WTC11 (cell line): ENCODE measurements at regions not wholly inside any gene's neighbourhood (a gene's known extent, or its start where the extent isn't known, plus 50 kb on each side); places are given as distances from the start of the nearest gene placed in this dataset.
"Not testable (repeated sequence)": the region's sequence is repeated elsewhere in the genome, so short reads cannot be mapped to it uniquely, and the experiment has no call there.

Experiments
- ATF1 ChIP-seq: sonication (generic); formaldehyde crosslinking; IDR thresholded peaks from 2 replicates; pipeline ENCODE4 v1.8.1; 2023; ENCODE audit warnings: mild to moderate bottlenecking, moderate library complexity, missing genetic modification reagents
- CREM ChIP-seq: sonication (generic); formaldehyde crosslinking; IDR thresholded peaks from 2 replicates; pipeline ENCODE4 v1.8.1; 2022; ENCODE audit warnings: mild to moderate bottlenecking, missing genetic modification reagents, moderate library complexity
- ESRRA ChIP-seq: sonication (generic); formaldehyde crosslinking; IDR thresholded peaks from 2 replicates; pipeline ENCODE4 v1.8.1; 2022; ENCODE audit warnings: mild to moderate bottlenecking, missing genetic modification reagents, borderline replicate concordance
- FOXK1 ChIP-seq: sonication (generic); formaldehyde crosslinking; IDR thresholded peaks from 2 replicates; pipeline ENCODE4 v1.8.0; 2022; ENCODE audit warnings: mild to moderate bottlenecking, moderate library complexity, missing genetic modification reagents
- IRF2 ChIP-seq: sonication (generic); formaldehyde crosslinking; IDR thresholded peaks from 2 replicates; pipeline ENCODE4 v1.8.0; 2022; ENCODE audit warnings: low read depth, missing genetic modification reagents, borderline replicate concordance
- MAX ChIP-seq: sonication (generic); formaldehyde crosslinking; IDR thresholded peaks from 2 replicates; pipeline ENCODE4 v1.8.0; 2022; ENCODE audit warnings: mild to moderate bottlenecking, missing genetic modification reagents
- MYBL2 ChIP-seq: sonication (generic); formaldehyde crosslinking; IDR thresholded peaks from 2 replicates; pipeline ENCODE4 v1.8.1; 2023; ENCODE audit warnings: mild to moderate bottlenecking, moderate library complexity, missing genetic modification reagents
- NFE2L1 ChIP-seq: sonication (generic); formaldehyde crosslinking; IDR thresholded peaks from 2 replicates; pipeline ENCODE4 v1.8.1; 2023; ENCODE audit warnings: missing genetic modification reagents
- TP53 ChIP-seq: sonication (generic); formaldehyde crosslinking; IDR thresholded peaks from 2 replicates; pipeline ENCODE4 v1.8.1; 2023; ENCODE audit warnings: mild to moderate bottlenecking, missing genetic modification reagents
- ZNF317 ChIP-seq: sonication (generic); formaldehyde crosslinking; IDR thresholded peaks from 2 replicates; pipeline ENCODE4 v1.8.1; 2023; ENCODE audit warnings: low read depth, mild to moderate bottlenecking, moderate library complexity, missing genetic modification reagents, borderline replicate concordance
- ZNF416 ChIP-seq: fragments of 250-450 bp; sonication (Bioruptor Pico); IDR thresholded peaks from 2 replicates; pipeline ENCODE4 v1.9.0; 2021; ENCODE audit warnings: mild to moderate bottlenecking, inconsistent platforms
- TF ChIP-seq, protein P1 (sequence below): fragments of 200-600 bp; IDR thresholded peaks from 2 replicates; pipeline ENCODE4 v1.8.0; 2022; ENCODE audit warnings: antibody characterized with exemption

- TF ChIP-seq, protein P1, sequence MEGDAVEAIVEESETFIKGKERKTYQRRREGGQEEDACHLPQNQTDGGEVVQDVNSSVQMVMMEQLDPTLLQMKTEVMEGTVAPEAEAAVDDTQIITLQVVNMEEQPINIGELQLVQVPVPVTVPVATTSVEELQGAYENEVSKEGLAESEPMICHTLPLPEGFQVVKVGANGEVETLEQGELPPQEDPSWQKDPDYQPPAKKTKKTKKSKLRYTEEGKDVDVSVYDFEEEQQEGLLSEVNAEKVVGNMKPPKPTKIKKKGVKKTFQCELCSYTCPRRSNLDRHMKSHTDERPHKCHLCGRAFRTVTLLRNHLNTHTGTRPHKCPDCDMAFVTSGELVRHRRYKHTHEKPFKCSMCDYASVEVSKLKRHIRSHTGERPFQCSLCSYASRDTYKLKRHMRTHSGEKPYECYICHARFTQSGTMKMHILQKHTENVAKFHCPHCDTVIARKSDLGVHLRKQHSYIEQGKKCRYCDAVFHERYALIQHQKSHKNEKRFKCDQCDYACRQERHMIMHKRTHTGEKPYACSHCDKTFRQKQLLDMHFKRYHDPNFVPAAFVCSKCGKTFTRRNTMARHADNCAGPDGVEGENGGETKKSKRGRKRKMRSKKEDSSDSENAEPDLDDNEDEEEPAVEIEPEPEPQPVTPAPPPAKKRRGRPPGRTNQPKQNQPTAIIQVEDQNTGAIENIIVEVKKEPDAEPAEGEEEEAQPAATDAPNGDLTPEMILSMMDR: not testable (repeated sequence)
- TF ChIP-seq ZNF416 (CRISPR knock-in tag); MYBL2; ESRRA (CRISPR knock-in tag); CREM (CRISPR knock-in tag); IRF2; MAX (CRISPR knock-in tag); NFE2L1; TP53 (CRISPR knock-in tag); FOXK1; ZNF317 (CRISPR knock-in tag); ATF1 (CRISPR knock-in tag): not testable (repeated sequence)
These were observed 175.5 kb upstream of the IRF2BP2 start for GRCh38 chr1:234785471-234785919.
